ENCODE measurements at regions not wholly inside any gene's neighbourhood (a gene's known extent, or its start where the extent isn't known, plus 50 kb on each side); places are given as distances from the start of the nearest gene placed in this dataset.
A peak's percentile ranks its signal among the peaks of the same experiment; 100 is the strongest.

- no peak for DNase-seq
Measured at GRCh38 chr1:67991546-67991945, 58.9 kb downstream of the DIRAS3 start.

- DNase-seq = no peak
Measured at GRCh38 chr1:67988066-67988465, 62.4 kb downstream of the DIRAS3 start.

DNA sequence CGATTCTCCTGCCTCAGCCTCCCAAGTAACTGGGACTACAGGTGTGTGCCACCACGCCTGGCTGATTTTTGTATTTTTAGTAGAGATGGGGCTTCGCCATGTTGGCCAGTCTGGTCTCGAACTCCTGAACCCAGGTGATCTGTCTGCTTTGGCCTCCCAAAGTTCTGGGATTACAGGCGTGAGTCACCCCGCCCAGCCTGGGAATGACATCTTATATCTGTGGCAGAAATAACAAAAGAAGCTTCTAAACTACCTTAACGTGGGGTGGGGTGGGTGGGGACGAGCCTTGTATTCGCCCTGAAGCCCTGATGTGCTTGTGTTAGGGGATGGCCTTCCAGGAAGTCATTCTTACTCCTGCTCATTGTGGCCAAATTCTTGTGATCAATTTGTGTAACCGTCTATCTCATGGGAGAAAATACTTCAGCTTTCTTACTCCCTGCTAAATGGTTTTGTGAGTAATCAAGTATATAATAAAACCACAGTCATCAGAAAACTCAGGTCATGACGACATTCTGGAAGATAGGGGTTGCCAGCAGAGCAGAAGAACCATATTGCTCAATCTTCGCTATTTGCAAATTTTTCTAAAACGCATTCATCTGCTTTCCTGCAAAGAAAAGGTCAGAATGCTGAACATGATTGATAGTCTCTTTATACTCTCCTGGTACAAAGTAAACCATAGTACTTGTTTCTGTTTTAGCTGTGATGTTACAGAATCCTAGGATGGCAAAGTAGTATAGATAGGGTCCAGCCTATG, 63.2 kb downstream of the DIRAS3 start:
- DNase-seq = peak; percentile 2

GRCh38 chr1:67983867-67984266, 66.6 kb downstream of the DIRAS3 start:
- no peak for DNase-seq

GRCh38 chr1:67980028-67980427, 70.4 kb downstream of the DIRAS3 start:
- no peak for DNase-seq

GRCh38 chr1:67979532-67979931, 70.9 kb downstream of the DIRAS3 start:
- no peak for DNase-seq

- no peak for DNase-seq
Measured at GRCh38 chr1:67978890-67979516, 71.4 kb downstream of the DIRAS3 start.

- DNase-seq = no peak
Measured at GRCh38 chr1:67977756-67978155, 72.7 kb downstream of the DIRAS3 start.

GRCh38 chr1:67973051-67973450, 77.4 kb downstream of the DIRAS3 start:
- DNase-seq = no peak

GRCh38 chr1:67970088-67970487, 80.3 kb downstream of the DIRAS3 start:
- no peak for DNase-seq

DNA sequence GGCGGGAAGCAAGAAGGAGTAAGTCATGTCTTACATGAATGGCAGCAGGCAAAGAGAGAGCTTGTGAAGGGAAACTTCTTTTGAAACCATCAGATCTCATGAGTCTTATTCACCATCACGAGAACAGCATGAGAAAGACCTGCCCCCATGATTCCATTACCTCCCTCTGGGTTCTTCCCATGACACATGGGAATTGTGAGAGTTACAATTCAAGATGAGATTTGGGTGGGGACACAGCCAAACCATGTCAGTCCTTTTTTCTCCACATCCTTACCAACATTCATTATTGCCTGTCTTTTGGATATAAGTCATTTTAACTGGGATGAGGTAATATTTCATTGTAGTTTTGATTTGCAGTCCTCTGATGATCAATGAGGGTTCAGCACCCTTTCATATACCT, 81.0 kb downstream of the DIRAS3 start:
- no peak for DNase-seq

- no peak for DNase-seq
Measured at GRCh38 chr1:67966666-67967009, 83.8 kb downstream of the DIRAS3 start.

DNA sequence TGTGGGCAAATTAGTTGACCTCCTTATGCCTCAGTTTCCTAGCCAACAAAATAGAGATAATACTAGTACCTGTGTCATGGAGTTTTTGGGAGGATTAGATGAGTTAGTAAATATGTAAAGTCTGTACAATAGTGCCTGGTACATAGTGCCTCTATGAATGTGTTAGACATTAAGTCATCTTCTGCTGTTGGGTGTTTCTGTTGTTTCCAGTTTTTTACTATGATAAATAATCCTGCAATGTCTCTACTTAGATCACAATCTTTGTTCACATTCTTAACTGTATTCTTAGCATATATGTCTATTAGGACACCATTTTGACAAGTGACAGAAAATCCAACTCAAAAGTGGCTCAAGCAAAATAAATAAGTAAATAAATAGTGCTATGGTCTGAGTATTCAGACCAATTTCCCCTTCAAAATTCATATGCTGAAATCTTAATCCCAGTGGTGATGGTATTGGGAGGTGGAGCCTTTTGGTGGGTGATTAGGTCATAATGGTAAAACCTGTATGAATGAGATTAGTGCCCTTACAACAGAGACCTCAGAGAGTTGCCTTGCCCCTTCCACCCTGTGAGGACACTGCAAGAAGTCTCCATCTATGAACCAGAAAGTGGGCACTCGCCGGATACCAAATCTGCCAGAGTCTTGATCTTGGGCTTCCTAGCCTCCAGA, 84.3 kb downstream of the DIRAS3 start:
- no peak for DNase-seq

GRCh38 chr1:67963263-67963662, 87.2 kb downstream of the DIRAS3 start:
- no peak for DNase-seq

DNA sequence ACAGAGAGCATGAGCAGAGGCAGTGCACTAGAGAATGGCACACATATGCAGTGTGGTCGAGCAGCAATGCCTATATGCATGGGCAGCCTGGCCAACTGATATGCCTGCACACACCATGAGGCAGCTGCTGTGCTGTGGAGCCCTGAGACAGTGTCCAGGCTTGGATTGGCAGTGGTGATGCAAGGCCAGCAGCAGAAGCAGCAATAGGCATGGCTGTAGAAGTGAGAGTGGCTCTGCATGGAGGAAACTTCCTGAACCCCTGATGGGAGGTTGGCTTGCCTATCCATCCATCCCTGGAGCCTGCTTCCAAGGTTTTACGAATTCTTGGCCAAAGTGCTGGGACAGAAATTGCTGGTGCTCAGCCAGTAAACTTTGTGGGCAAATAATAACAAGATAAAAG, 89.7 kb downstream of the DIRAS3 start:
- no peak for DNase-seq

DNA sequence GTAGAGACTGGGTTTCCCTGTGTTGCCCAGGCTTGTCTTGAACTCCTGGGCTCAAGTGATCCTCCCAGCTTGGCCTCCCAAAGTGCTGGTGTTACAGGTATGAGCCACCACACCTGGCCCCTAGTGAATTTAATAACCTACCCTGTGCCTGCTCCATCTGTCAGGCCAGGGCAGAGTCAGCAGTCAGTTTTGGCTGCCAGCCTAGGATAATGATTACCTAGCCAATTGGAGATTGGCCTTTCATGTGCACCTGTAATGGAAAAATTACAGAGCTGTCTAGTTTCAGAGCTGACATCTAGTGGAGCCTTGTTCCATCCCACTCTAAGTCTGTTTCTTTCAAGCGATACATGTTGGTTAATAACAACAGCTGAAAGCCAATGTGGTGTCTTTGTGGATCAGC, 92.0 kb downstream of the DIRAS3 start:
- DNase-seq = no peak

DNA sequence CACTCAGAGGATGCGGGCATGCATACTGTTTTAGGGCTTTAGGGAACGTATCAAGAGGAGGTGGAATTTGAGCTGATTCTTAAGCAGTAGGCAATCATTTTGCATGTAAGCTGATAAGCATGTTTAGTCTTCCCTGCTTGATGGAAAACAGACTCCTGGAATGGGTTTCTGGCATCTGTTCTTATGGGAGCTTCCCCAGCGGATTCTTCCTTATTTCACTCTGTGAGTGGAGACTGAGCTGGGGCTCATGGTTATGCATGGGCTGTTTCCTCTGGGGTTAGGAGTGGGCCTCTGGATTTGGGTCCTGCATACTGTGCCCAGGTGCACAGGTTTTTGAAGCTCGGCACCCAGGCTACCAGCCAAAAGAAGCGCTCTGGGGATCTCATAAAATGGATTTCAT, 93.4 kb downstream of the DIRAS3 start:
- DNase-seq = no peak

- no peak for DNase-seq
Measured at GRCh38 chr1:67956116-67956515, 94.3 kb downstream of the DIRAS3 start.

- DNase-seq = no peak
Measured at GRCh38 chr1:67955591-67955990, 94.8 kb downstream of the DIRAS3 start.

GRCh38 chr1:67953301-67953700, 97.1 kb downstream of the DIRAS3 start:
- DNase-seq = no peak

GRCh38 chr1:67952071-67952470, 98.4 kb downstream of the DIRAS3 start:
- DNase-seq = no peak

GRCh38 chr1:67951014-67951413, 99.4 kb downstream of the DIRAS3 start:
- no peak for DNase-seq

DNA sequence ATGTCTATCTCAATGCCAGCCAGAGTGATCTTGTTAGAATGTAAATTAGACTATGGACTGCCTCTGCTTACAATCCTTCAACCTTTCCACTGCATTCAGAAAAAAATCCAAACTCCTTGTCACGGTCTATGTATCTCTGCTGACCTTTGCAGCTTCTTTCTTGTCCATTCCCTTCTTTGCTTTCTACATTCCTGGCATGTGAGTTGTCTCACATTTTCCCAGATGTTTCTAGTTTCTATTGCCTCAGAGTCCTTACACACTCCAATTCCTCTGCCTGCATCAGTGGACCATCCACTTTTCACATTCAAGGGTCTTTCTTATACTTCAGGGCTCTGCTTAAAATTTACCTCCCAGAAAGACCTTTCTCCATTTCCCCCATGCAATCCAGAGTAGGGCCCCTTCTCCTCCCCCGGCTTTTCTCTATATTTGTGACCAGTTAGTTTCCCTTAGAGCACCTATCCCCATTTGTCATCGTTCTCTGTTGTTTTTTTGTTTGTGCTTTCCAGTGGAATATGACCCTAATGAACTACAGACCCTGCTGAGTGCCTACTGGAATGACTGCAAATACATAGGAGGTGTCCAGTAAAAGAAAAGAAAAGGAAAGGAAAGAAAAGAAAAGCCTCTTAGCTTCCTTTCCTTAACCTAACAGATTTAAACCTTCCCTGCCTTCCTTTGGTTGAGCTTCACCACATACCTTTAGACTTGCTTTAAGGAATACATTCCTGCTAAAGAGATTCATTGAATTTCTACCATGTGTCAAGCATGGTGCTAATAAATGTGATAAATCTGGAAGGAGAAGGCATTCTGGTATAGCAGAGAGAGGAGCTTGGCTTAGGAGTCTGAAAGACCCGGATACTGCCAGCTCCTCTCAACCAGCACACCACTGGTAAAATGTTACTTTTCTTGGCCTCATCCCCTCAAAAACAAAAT, 102.0 kb downstream of the DIRAS3 start:
- DNase-seq = no peak

Data from hematopoietic multipotent progenitor cell treated with erythropoietin and hydrocortisone succinate and interleukin-3 and kit ligand, for 4 days (in vitro differentiated cells).